KMS-11 (cell line): ENCODE measurements at regions not wholly inside any gene's neighbourhood (a gene's known extent, or its start where the extent isn't known, plus 50 kb on each side); places are given as distances from the start of the nearest gene placed in this dataset.

Source experiments
- H2AFZ ChIP-seq: fragments of 200-600 bp; sonication (generic); 2 replicates; pipeline ENCODE4 v1.6.1; 2016; ENCODE audit warnings: antibody characterized with exemption, mixed run types, low read depth
- H3K27ac ChIP-seq: fragments of 200-600 bp; sonication (generic); 2 replicates; pipeline ENCODE4 v1.6.1; 2016; ENCODE audit warnings: mild to moderate bottlenecking, mixed run types
- H3K27me3 ChIP-seq: fragments of 200-600 bp; sonication (generic); 2 replicates; pipeline ENCODE4 v1.6.1; 2017; ENCODE audit warnings: mild to moderate bottlenecking, low read depth, mixed run types, moderate library complexity; ENCODE audit not compliant: insufficient read depth
- H3K36me3 ChIP-seq: fragments of 200-600 bp; sonication (generic); 2 replicates; pipeline ENCODE4 v1.6.1; 2017; ENCODE audit warnings: mild to moderate bottlenecking, mixed run types; ENCODE audit not compliant: insufficient read depth
- H3K4me1 ChIP-seq: fragments of 200-600 bp; sonication (generic); 2 replicates; pipeline ENCODE4 v1.6.1; 2016; ENCODE audit warnings: mild to moderate bottlenecking, low read depth, mixed run types; ENCODE audit not compliant: poor library complexity, severe bottlenecking
- H3K4me2 ChIP-seq: fragments of 200-600 bp; sonication (generic); 2 replicates; pipeline ENCODE4 v1.7.0; 2016; ENCODE audit warnings: mild to moderate bottlenecking, mixed run types
- H3K4me3 ChIP-seq: fragments of 200-600 bp; sonication (generic); IDR thresholded peaks from 2 replicates; pipeline ENCODE4 v1.6.1; 2017; ENCODE audit warnings: low read depth, low read length, mixed read lengths; ENCODE audit not compliant: insufficient read depth
- H3K79me2 ChIP-seq: fragments of 200-600 bp; sonication (generic); 2 replicates; pipeline ENCODE4 v1.6.1; 2016; ENCODE audit warnings: low read depth, mixed run types; ENCODE audit not compliant: insufficient read depth
- H3K9ac ChIP-seq: fragments of 200-600 bp; sonication (generic); 2 replicates; pipeline ENCODE4 v1.6.1; 2016; ENCODE audit warnings: mild to moderate bottlenecking, mixed run types
- H4K20me1 ChIP-seq: fragments of 200-600 bp; sonication (generic); 2 replicates; pipeline ENCODE4 v1.6.1; 2016; ENCODE audit warnings: mild to moderate bottlenecking, mixed run types; ENCODE audit not compliant: insufficient read depth
- CTCF ChIP-seq: fragments of 200-600 bp; sonication (generic); conservative IDR thresholded peaks from 2 replicates; pipeline ENCODE4 v1.6.1; 2017; ENCODE audit warnings: low read depth, mild to moderate bottlenecking, antibody characterized with exemption, low read length, moderate library complexity, mixed read lengths

- no peak overlapping the region for H3K9ac ChIP-seq
- H3K4me1 ChIP-seq = no peaks in the 10 kb centered on the region
- H4K20me1 ChIP-seq = no peaks in the 10 kb centered on the region
- H3K79me2 ChIP-seq = no peaks in the 10 kb centered on the region
- no peaks in the 10 kb centered on the region for H3K27me3 ChIP-seq
- H3K36me3 ChIP-seq = no peaks in the 10 kb centered on the region
- H3K27ac ChIP-seq = no peak overlapping the region
- TF ChIP-seq CTCF = no peak
- no peak overlapping the region for H2AFZ ChIP-seq
- H3K4me3 ChIP-seq = no peak overlapping the region
- H3K4me2 ChIP-seq = no peak overlapping the region
These were observed 404.3 kb downstream of the CDH26 start for GRCh38 chr20:60362531-60362930.

- no peak for TF ChIP-seq CTCF
- H4K20me1 ChIP-seq = no peaks in the 10 kb centered on the region
- H3K4me2 ChIP-seq = no peak overlapping the region
- no peaks in the 10 kb centered on the region for H3K79me2 ChIP-seq
- no peak overlapping the region for H3K27ac ChIP-seq
- no peak overlapping the region for H3K9ac ChIP-seq
- H3K36me3 ChIP-seq = no peaks in the 10 kb centered on the region
- no peaks in the 10 kb centered on the region for H3K4me1 ChIP-seq
- H3K4me3 ChIP-seq = no peak overlapping the region
- no peak overlapping the region for H2AFZ ChIP-seq
- no peaks in the 10 kb centered on the region for H3K27me3 ChIP-seq
These were observed 405.5 kb downstream of the CDH26 start for GRCh38 chr20:60363698-60364097.

DNA sequence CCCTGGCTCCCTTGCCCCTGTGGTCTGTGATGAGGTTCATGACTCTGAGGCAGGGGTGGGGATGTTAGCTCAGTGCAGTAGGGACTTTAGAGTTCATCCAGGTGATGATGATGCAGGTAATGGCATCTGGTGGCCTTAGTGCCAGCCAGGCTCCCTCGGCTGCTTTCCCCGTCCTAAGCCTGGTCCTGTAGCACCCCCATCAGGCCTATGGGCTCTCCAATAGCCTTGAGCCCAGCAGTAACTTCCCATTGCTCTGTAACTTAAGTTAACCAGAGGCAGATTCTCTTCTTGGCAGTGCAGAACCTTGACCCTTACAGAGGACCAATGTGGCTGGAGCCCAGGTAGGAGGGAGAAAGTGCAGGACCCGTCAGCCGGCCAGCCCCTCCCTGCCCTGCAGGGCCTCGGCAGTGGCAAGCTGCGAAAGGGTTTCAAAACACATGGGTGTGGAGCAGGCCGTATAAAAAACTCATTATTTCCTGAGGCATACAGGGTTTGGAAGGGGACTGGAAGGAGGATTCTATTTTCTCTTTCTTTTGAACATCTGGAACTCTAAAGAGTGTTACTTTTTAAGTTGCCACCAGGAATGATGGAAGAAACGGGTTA, 406.9 kb downstream of the CDH26 start:
- H3K4me1 ChIP-seq = no peaks in the 10 kb centered on the region
- H3K36me3 ChIP-seq = no peaks in the 10 kb centered on the region
- no peak overlapping the region for H3K27ac ChIP-seq
- TF ChIP-seq CTCF = no peak
- no peaks in the 10 kb centered on the region for H3K79me2 ChIP-seq
- no peaks in the 10 kb centered on the region for H4K20me1 ChIP-seq
- no peak overlapping the region for H3K9ac ChIP-seq
- H3K4me3 ChIP-seq = no peak overlapping the region
- H3K27me3 ChIP-seq = no peaks in the 10 kb centered on the region
- H3K4me2 ChIP-seq = no peak overlapping the region
- no peak overlapping the region for H2AFZ ChIP-seq

- no peak overlapping the region for H3K4me2 ChIP-seq
- no peak overlapping the region for H3K9ac ChIP-seq
- no peaks in the 10 kb centered on the region for H4K20me1 ChIP-seq
- no peak overlapping the region for H3K27ac ChIP-seq
- H3K27me3 ChIP-seq = no peaks in the 10 kb centered on the region
- H3K4me1 ChIP-seq = no peaks in the 10 kb centered on the region
- H3K4me3 ChIP-seq = no peak overlapping the region
- TF ChIP-seq CTCF = no peak
- H3K36me3 ChIP-seq = no peaks in the 10 kb centered on the region
- H2AFZ ChIP-seq = no peak overlapping the region
- H3K79me2 ChIP-seq = no peaks in the 10 kb centered on the region
These were observed 407.7 kb downstream of the CDH26 start for GRCh38 chr20:60365882-60366281.
